SU-DHL-6 (cell line): ENCODE measurements at regions not wholly inside any gene's neighbourhood (a gene's known extent, or its start where the extent isn't known, plus 50 kb on each side); places are given as distances from the start of the nearest gene placed in this dataset.
"Not testable (repeated sequence)": the region's sequence is repeated elsewhere in the genome, so short reads cannot be mapped to it uniquely, and the experiment has no call there.

Experiments used
- CTCF ChIP-seq: fragments of 200-600 bp; sonication (generic); IDR thresholded peaks from one replicate; pipeline ENCODE4 v1.5.1; 2017; ENCODE audit warnings: antibody characterized with exemption, mild to moderate bottlenecking, low read length, moderate library complexity; ENCODE audit not compliant: insufficient read depth, poor library complexity, severe bottlenecking
- EZH2phosphoT487 ChIP-seq: fragments of 200-600 bp; sonication (generic), shearing (Covaris generic); conservative IDR thresholded peaks from 2 replicates; pipeline ENCODE4 v1.6.1; 2018; ENCODE audit warnings: mild to moderate bottlenecking, antibody characterized with exemption, low read length, moderate library complexity, mixed read lengths

- not testable (repeated sequence) for TF ChIP-seq CTCF, EZH2phosphoT487
These were observed 128.8 kb downstream of the SPATA31A1 start for GRCh38 chr9:39484292-39484691.
